RPMI8226 (cell line): ENCODE measurements at regions not wholly inside any gene's neighbourhood (a gene's known extent, or its start where the extent isn't known, plus 50 kb on each side); places are given as distances from the start of the nearest gene placed in this dataset.

ENCODE experiments used
- DNase-seq: peaks from one replicate; pipeline ENCODE4 v3.0.0-alpha.2; 2015

- no peak for DNase-seq
Observed at GRCh38 chr14:65794674-65795279, 382.2 kb downstream of the FUT8 start.

GRCh38 chr14:65798216-65798615, 385.7 kb downstream of the FUT8 start:
- DNase-seq: no peak

GRCh38 chr14:65800694-65801093, 388.2 kb downstream of the FUT8 start:
- no peak for DNase-seq

GRCh38 chr14:65802196-65802595, 389.7 kb downstream of the FUT8 start:
- DNase-seq: no peak

- DNase-seq: no peak
Observed at GRCh38 chr14:65803885-65804284, 391.4 kb downstream of the FUT8 start.

GRCh38 chr14:65804439-65805112, 392.0 kb downstream of the FUT8 start:
- no peak for DNase-seq

- DNase-seq: no peak
Observed at GRCh38 chr14:65805113-65805473, 392.6 kb downstream of the FUT8 start.

- DNase-seq: no peak
Observed at GRCh38 chr14:65808390-65808789, 395.9 kb downstream of the FUT8 start.

GRCh38 chr14:65810322-65810721, 397.8 kb downstream of the FUT8 start:
- no peak for DNase-seq

GRCh38 chr14:65813760-65814384, 401.3 kb downstream of the FUT8 start:
- DNase-seq: no peak

- no peak for DNase-seq
Observed at GRCh38 chr14:65815127-65815526, 402.6 kb downstream of the FUT8 start.

- no peak for DNase-seq
Observed at GRCh38 chr14:65817011-65817410, 404.5 kb downstream of the FUT8 start.

GRCh38 chr14:65819569-65819968, 407.0 kb downstream of the FUT8 start:
- DNase-seq: no peak

- no peak for DNase-seq
Observed at GRCh38 chr14:65821224-65821753, 408.8 kb downstream of the FUT8 start.

GRCh38 chr14:65824285-65824977, 411.9 kb downstream of the FUT8 start:
- peak; percentile 58 for DNase-seq

- DNase-seq: no peak
Observed at GRCh38 chr14:65824978-65825299, 412.4 kb downstream of the FUT8 start.

- DNase-seq: no peak
Observed at GRCh38 chr14:65826946-65827345, 414.4 kb downstream of the FUT8 start.

- DNase-seq: no peak
Observed at GRCh38 chr14:65827520-65827919, 415.0 kb downstream of the FUT8 start.

GRCh38 chr14:65828396-65828795, 415.9 kb downstream of the FUT8 start:
- no peak for DNase-seq

GRCh38 chr14:65832431-65833266, 420.1 kb downstream of the FUT8 start:
- no peak for DNase-seq

GRCh38 chr14:65833267-65833880, 420.8 kb downstream of the FUT8 start:
- no peak for DNase-seq

- DNase-seq: no peak
Observed at GRCh38 chr14:65834051-65834450, 421.5 kb downstream of the FUT8 start.
